GM12873 (cell line): ENCODE measurements at regions not wholly inside any gene's neighbourhood (a gene's known extent, or its start where the extent isn't known, plus 50 kb on each side); places are given as distances from the start of the nearest gene placed in this dataset.

Experiments used
- TF ChIP-seq, protein P1 (sequence below): IDR thresholded peaks from 2 replicates; pipeline ENCODE4 v1.5.1; 2012; ENCODE audit warnings: low read depth, mild to moderate bottlenecking, moderate library complexity, low read length, control low read depth; ENCODE audit not compliant: insufficient read depth; ENCODE audit errors: missing control alignments

DNA sequence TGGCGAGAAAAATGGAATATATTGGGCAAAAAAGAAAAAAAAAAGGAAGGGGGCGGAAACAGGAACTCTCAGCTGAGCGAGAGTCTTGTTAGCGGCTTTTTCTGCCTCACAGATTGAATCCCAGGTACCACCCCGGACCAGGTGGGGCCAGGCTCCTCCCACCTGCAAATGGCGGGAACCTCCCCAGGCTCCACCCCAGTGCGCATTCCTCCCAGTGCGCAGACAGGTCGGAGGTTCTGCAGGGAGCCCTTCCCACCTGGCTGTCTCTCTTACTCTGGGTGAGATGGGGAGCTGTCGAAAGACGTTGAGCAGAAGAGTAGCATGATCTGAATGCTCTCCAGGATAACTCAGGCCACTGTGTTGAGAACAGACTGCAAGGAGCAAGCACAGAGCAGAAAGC lies 57.0 kb upstream of the ETV6 start:
- TF ChIP-seq, protein P1, sequence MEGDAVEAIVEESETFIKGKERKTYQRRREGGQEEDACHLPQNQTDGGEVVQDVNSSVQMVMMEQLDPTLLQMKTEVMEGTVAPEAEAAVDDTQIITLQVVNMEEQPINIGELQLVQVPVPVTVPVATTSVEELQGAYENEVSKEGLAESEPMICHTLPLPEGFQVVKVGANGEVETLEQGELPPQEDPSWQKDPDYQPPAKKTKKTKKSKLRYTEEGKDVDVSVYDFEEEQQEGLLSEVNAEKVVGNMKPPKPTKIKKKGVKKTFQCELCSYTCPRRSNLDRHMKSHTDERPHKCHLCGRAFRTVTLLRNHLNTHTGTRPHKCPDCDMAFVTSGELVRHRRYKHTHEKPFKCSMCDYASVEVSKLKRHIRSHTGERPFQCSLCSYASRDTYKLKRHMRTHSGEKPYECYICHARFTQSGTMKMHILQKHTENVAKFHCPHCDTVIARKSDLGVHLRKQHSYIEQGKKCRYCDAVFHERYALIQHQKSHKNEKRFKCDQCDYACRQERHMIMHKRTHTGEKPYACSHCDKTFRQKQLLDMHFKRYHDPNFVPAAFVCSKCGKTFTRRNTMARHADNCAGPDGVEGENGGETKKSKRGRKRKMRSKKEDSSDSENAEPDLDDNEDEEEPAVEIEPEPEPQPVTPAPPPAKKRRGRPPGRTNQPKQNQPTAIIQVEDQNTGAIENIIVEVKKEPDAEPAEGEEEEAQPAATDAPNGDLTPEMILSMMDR = no peak

DNA sequence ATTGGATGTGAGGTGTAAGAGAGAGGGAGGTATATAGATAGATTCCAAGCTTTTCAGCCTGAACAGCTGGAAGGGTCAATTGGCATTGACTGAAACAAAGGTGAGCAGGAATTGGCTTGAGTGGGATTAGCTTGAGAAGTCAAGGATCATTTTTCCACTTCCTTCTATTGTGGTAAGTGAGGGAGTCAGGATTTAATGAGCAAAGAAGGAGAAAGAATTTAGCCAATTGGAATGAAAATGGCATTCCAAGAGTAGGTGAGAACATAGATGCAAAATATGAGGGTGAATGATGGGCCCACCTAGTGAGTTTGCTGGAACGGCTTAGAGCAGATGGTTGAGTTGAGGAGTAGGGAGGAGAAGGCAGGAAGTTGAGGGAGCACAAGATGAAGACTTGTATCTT lies 56.5 kb upstream of the ETV6 start:
- TF ChIP-seq, protein P1 = no peak

DNA sequence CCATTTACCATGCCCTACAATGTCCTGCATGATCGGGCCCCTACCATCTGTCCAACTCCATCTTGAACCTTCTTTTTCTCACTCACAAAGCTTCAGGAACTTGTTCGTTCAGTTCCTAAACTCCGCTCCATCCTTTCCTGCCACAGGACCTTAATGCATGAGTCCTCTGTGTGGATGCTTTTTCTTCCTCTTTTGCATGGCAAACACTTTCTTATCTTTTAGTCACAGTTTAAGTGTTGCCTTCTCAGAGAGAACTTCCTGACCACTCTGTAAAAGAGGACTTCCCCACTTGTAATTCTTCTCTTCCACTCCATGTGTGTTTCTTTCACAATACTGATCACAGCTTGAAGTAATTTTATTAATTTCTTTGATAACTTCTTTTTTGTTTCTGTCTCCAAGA lies 54.4 kb upstream of the ETV6 start:
- TF ChIP-seq, protein P1 = no peak

DNA sequence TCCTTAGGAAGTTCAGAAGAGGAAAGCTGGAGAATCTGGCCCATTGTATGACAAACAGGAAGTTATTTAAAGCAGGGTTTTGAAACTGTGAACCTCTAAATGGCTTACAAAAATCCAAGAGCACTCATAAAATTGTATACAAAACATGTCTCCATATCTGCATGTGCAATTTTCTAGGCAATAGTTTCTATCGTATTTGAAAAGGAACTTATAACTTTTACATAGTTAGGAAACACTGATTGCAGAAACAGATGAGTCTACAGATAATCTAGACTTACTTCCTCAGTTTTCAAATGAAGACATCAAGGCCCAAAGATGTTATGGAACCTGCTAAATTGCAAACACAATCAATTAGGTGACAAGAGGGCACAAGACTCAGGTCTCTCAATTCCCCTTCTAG lies 53.3 kb upstream of the ETV6 start:
- TF ChIP-seq, protein P1 = no peak

DNA sequence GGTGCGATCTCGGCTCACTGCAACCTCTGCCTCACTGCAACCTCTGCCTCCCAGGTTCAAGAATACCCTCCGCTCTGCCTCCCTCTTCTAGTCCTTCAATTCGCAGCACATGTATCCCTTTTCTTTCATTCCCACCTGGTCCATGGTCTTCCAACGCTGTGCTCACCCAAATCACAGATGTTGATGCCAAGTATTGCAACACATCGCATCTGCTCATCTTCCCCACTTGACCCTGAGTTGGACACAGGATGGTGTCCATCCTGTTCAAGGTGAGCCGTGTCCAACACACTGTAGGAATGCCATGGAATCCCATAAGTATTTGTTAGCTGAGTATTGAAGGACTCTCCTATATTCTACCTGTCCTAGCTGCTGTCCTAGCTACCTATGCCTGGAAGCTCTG lies 50.6 kb upstream of the ETV6 start:
- TF ChIP-seq, protein P1 = no peak
